HEK293 (cell line): ENCODE measurements at regions not wholly inside any gene's neighbourhood (a gene's known extent, or its start where the extent isn't known, plus 50 kb on each side); places are given as distances from the start of the nearest gene placed in this dataset.

Source experiments
- CTCF ChIA-PET: fragments of 350-600 bp; formaldehyde crosslinking; extraction: SDS; loops from one replicate; lab custom pipeline; 2021; ENCODE audit warnings: antibody characterized with exemption; lab: Yijun Ruan, JAX
- POLR2A ChIA-PET: fragments of 300-600 bp; formaldehyde crosslinking; extraction: SDS; loops from one replicate; lab custom pipeline; 2020; ENCODE audit warnings: antibody characterized with exemption, inconsistent platforms; lab: Yijun Ruan, JAX
- H3K27ac ChIP-seq: fragments of 200-500 bp; sonication (Bioruptor generic); 2 replicates; pipeline ENCODE4 v1.5.1; 2014; ENCODE audit warnings: low read depth, low read length, control low read depth, inconsistent platforms; ENCODE audit errors: extremely low read depth
- H3K36me3 ChIP-seq, 2 experiments: fragments of 200-500 bp in 1 of 2; sonication (Bioruptor generic) in 1 of 2; 1 replicate in 1 of 2; 2 replicates in 1 of 2; pipeline ENCODE4 v1.5.1; 2014 to 2017; ENCODE audit warnings: inconsistent platforms in 2 of 2, low read length in 2 of 2; ENCODE audit not compliant: control insufficient read depth in 2 of 2, insufficient read depth in 1 of 2
- H3K4me1 ChIP-seq: fragments of 200-500 bp; sonication (Bioruptor generic); 2 replicates; pipeline ENCODE4 v1.5.1; 2014; ENCODE audit warnings: mild to moderate bottlenecking, low read length, inconsistent platforms; ENCODE audit not compliant: control insufficient read depth, insufficient read depth
- H3K4me3 ChIP-seq: 2 replicates; pipeline ENCODE4 v1.5.1; 2011; ENCODE audit warnings: low read depth, mild to moderate bottlenecking, control low read depth, low read length, moderate library complexity
- H3K9me3 ChIP-seq: fragments of 200-500 bp; sonication (Bioruptor generic); 2 replicates; pipeline ENCODE4 v1.5.1; 2014; ENCODE audit warnings: low read depth, low read length, inconsistent platforms; ENCODE audit not compliant: control insufficient read depth, insufficient read depth
- IKZF3 ChIP-seq: fragments of 450-650 bp; IDR thresholded peaks from 2 replicates; pipeline ENCODE4 v1.5.0; 2018; ENCODE audit warnings: missing biosample characterization, mild to moderate bottlenecking, missing genetic modification characterization, moderate library complexity
- KLF17 ChIP-seq: fragments of 450-650 bp; formaldehyde crosslinking; IDR thresholded peaks from 2 replicates; pipeline ENCODE4 v1.5.1; 2016; ENCODE audit warnings: missing biosample characterization, missing genetic modification characterization
- SCRT1 ChIP-seq: fragments of 450-650 bp; formaldehyde crosslinking; IDR thresholded peaks from 2 replicates; pipeline ENCODE4 v1.5.1; 2016; ENCODE audit warnings: missing biosample characterization, missing genetic modification characterization, borderline replicate concordance
- SP2 ChIP-seq: fragments of 450-650 bp; formaldehyde crosslinking; IDR thresholded peaks from 2 replicates; pipeline ENCODE4 v1.5.1; 2016; ENCODE audit warnings: missing biosample characterization, missing genetic modification characterization
- SP7 ChIP-seq: fragments of 450-650 bp; formaldehyde crosslinking; IDR thresholded peaks from 2 replicates; pipeline ENCODE4 v1.5.1; 2016; ENCODE audit warnings: missing biosample characterization, missing genetic modification characterization
- ZFP3 ChIP-seq: fragments of 450-650 bp; formaldehyde crosslinking; IDR thresholded peaks from 2 replicates; pipeline ENCODE4 v1.5.1; 2016; ENCODE audit warnings: low read depth, missing biosample characterization, missing genetic modification characterization
- ZNF140 ChIP-seq: fragments of 450-650 bp; formaldehyde crosslinking; IDR thresholded peaks from 2 replicates; pipeline ENCODE4 v1.5.1; 2016; ENCODE audit warnings: missing biosample characterization, missing genetic modification characterization
- ZNF169 ChIP-seq: fragments of 450-650 bp; formaldehyde crosslinking; IDR thresholded peaks from 2 replicates; pipeline ENCODE4 v1.5.1; 2016; ENCODE audit warnings: missing biosample characterization, missing genetic modification characterization
- ZNF2 ChIP-seq: fragments of 450-650 bp; formaldehyde crosslinking; IDR thresholded peaks from 2 replicates; pipeline ENCODE4 v1.5.1; 2016; ENCODE audit warnings: missing biosample characterization, missing genetic modification characterization
- ZNF202 ChIP-seq: fragments of 450-650 bp; formaldehyde crosslinking; IDR thresholded peaks from 2 replicates; pipeline ENCODE4 v1.5.1; 2016; ENCODE audit warnings: missing biosample characterization, missing genetic modification characterization, borderline replicate concordance
- ZNF211 ChIP-seq: fragments of 450-650 bp; formaldehyde crosslinking; IDR thresholded peaks from 2 replicates; pipeline ENCODE4 v1.5.1; 2016; ENCODE audit warnings: low read depth, missing biosample characterization, missing genetic modification characterization
- ZNF221 ChIP-seq: fragments of 450-650 bp; formaldehyde crosslinking; IDR thresholded peaks from 2 replicates; pipeline ENCODE4 v1.5.1; 2017; ENCODE audit warnings: missing biosample characterization, missing genetic modification characterization, borderline replicate concordance
- ZNF280D ChIP-seq: fragments of 450-650 bp; formaldehyde crosslinking; IDR thresholded peaks from 2 replicates; pipeline ENCODE4 v1.5.1; 2016; ENCODE audit warnings: missing biosample characterization, missing genetic modification characterization
- ZNF391 ChIP-seq: fragments of 450-650 bp; formaldehyde crosslinking; IDR thresholded peaks from 2 replicates; pipeline ENCODE4 v1.5.1; 2016; ENCODE audit warnings: low read depth, missing biosample characterization, missing genetic modification characterization, borderline replicate concordance
- ZNF394 ChIP-seq: fragments of 450-650 bp; formaldehyde crosslinking; IDR thresholded peaks from 2 replicates; pipeline ENCODE4 v1.5.1; 2016; ENCODE audit warnings: missing biosample characterization, missing genetic modification characterization, mild to moderate bottlenecking, moderate library complexity, borderline replicate concordance
- ZNF501 ChIP-seq: fragments of 450-650 bp; formaldehyde crosslinking; IDR thresholded peaks from 2 replicates; pipeline ENCODE4 v1.5.1; 2016; ENCODE audit warnings: missing biosample characterization, missing genetic modification characterization
- ZNF561 ChIP-seq: fragments of 450-650 bp; IDR thresholded peaks from 2 replicates; pipeline ENCODE4 v1.5.1; 2018; ENCODE audit warnings: missing biosample characterization, missing genetic modification characterization, borderline replicate concordance
- ZNF621 ChIP-seq: fragments of 450-650 bp; formaldehyde crosslinking; IDR thresholded peaks from 2 replicates; pipeline ENCODE4 v1.5.1; 2017; ENCODE audit warnings: missing biosample characterization, missing genetic modification characterization
- ZNF623 ChIP-seq: fragments of 450-650 bp; formaldehyde crosslinking; IDR thresholded peaks from 2 replicates; pipeline ENCODE4 v1.5.1; 2016; ENCODE audit warnings: missing biosample characterization, missing genetic modification characterization
- ZNF654 ChIP-seq: fragments of 450-650 bp; formaldehyde crosslinking; IDR thresholded peaks from 2 replicates; pipeline ENCODE4 v1.5.1; 2016; ENCODE audit warnings: low read depth, missing biosample characterization, missing genetic modification characterization
- ZNF692 ChIP-seq: fragments of 450-650 bp; formaldehyde crosslinking; IDR thresholded peaks from 2 replicates; pipeline ENCODE4 v1.5.1; 2016; ENCODE audit warnings: missing biosample characterization, missing genetic modification characterization
- ZNF704 ChIP-seq: fragments of 450-650 bp; formaldehyde crosslinking; IDR thresholded peaks from 2 replicates; pipeline ENCODE4 v1.5.1; 2016; ENCODE audit warnings: missing biosample characterization, missing genetic modification characterization
- ZNF776 ChIP-seq: fragments of 450-650 bp; formaldehyde crosslinking; IDR thresholded peaks from 2 replicates; pipeline ENCODE4 v1.5.0; 2017; ENCODE audit warnings: missing biosample characterization, missing genetic modification characterization, borderline replicate concordance
- ZNF843 ChIP-seq: fragments of 450-650 bp; formaldehyde crosslinking; IDR thresholded peaks from 2 replicates; pipeline ENCODE4 v1.5.1; 2016; ENCODE audit warnings: missing biosample characterization, missing genetic modification characterization
- TF ChIP-seq, protein P1 (sequence below): fragments of 450-650 bp; formaldehyde crosslinking; IDR thresholded peaks from 2 replicates; pipeline ENCODE4 v1.5.1; 2017; ENCODE audit warnings: missing biosample characterization, missing genetic modification characterization
- TF ChIP-seq, protein P2 (sequence below): fragments of 450-650 bp; formaldehyde crosslinking; IDR thresholded peaks from 2 replicates; pipeline ENCODE4 v1.5.1; 2016; ENCODE audit warnings: missing biosample characterization, missing genetic modification characterization

- Histone ChIP-seq H3K9me3 (no peaks in the 10 kb centered on the region), H3K4me1 (no peaks in the 10 kb centered on the region), H3K4me3 (no peak overlapping the region), H3K36me3 (no peaks in the 10 kb centered on the region), H3K27ac (no peak overlapping the region)
- ChIA-PET CTCF (interaction anchor here (0.7 kb wide), 1 partner anchor 13 kb away, joined by 4 read pairs; no protein-coding TSS in a partner anchor), POLR2A (interaction anchor here (0.7 kb wide), 1 partner anchor 243 kb away, joined by 3 read pairs; no protein-coding TSS in a partner anchor)
- no peak for TF ChIP-seq ZNF202 (tag by site-specific recombination)
- TF ChIP-seq ZNF169, result no peak
- TF ChIP-seq KLF17 (tag by site-specific recombination), result no peak
- TF ChIP-seq, protein P1, sequence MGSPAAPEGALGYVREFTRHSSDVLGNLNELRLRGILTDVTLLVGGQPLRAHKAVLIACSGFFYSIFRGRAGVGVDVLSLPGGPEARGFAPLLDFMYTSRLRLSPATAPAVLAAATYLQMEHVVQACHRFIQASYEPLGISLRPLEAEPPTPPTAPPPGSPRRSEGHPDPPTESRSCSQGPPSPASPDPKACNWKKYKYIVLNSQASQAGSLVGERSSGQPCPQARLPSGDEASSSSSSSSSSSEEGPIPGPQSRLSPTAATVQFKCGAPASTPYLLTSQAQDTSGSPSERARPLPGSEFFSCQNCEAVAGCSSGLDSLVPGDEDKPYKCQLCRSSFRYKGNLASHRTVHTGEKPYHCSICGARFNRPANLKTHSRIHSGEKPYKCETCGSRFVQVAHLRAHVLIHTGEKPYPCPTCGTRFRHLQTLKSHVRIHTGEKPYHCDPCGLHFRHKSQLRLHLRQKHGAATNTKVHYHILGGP, result no peak
- TF ChIP-seq ZNF621 (tag by site-specific recombination), result no peak
- no peak for TF ChIP-seq ZNF394 (tag by site-specific recombination)
- TF ChIP-seq ZNF692 (tag by site-specific recombination), result no peak
- no peak for TF ChIP-seq ZNF211 (tag by site-specific recombination)
- no peak for TF ChIP-seq ZNF501 (tag by site-specific recombination)
- no peak for TF ChIP-seq ZNF704 (tag by site-specific recombination)
- no peak for TF ChIP-seq ZNF843
- TF ChIP-seq ZNF654 (tag by site-specific recombination), result no peak
- no peak for TF ChIP-seq ZNF221
- TF ChIP-seq SP2 (tag by site-specific recombination), result no peak
- no peak for TF ChIP-seq ZFP3
- no peak for TF ChIP-seq IKZF3 (tag by site-specific recombination)
- TF ChIP-seq ZNF280D (tag by site-specific recombination), result no peak
Observed at GRCh38 chr5:158487664-158488063, 612.1 kb downstream of the EBF1 start.

GRCh38 chr5:158487156-158487555 is 612.6 kb downstream of the EBF1 start:
- ChIA-PET CTCF (interaction anchor here (0.6 to 0.7 kb wide), 2 partner anchors 13 to 43 kb away, joined by 4 read pairs; no protein-coding TSS in a partner anchor), POLR2A (no interaction called here)
- H3K4me1 ChIP-seq, result no peaks in the 10 kb centered on the region
- H3K36me3 ChIP-seq, result no peaks in the 10 kb centered on the region
- no peak overlapping the region for H3K4me3 ChIP-seq
- no peak overlapping the region for H3K27ac ChIP-seq
- H3K9me3 ChIP-seq, result no peaks in the 10 kb centered on the region
- TF ChIP-seq ZNF391 (tag by site-specific recombination) (no peak), SCRT1 (tag by site-specific recombination) (no peak), ZNF561 (tag by site-specific recombination) (no peak), SP7 (tag by site-specific recombination) (no peak), ZNF2 (tag by site-specific recombination) (no peak), ZNF623 (tag by site-specific recombination) (no peak), ZNF776 (tag by site-specific recombination) (no peak), KLF17 (tag by site-specific recombination) (no peak), ZNF140 (tag by site-specific recombination) (no peak)
- TF ChIP-seq, protein P2, sequence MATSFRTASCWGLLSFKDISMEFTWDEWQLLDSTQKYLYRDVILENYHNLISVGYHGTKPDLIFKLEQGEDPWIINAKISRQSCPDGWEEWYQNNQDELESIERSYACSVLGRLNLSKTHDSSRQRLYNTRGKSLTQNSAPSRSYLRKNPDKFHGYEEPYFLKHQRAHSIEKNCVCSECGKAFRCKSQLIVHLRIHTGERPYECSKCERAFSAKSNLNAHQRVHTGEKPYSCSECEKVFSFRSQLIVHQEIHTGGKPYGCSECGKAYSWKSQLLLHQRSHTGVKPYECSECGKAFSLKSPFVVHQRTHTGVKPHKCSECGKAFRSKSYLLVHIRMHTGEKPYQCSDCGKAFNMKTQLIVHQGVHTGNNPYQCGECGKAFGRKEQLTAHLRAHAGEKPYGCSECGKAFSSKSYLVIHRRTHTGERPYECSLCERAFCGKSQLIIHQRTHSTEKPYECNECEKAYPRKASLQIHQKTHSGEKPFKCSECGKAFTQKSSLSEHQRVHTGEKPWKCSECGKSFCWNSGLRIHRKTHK (tag by site-specific recombination), result no peak
